Small intestine (tissue), 7 donors: ENCODE measurements at regions not wholly inside any gene's neighbourhood (a gene's known extent, or its start where the extent isn't known, plus 50 kb on each side); places are given as distances from the start of the nearest gene placed in this dataset.

Experiments used
- DNase-seq, 2 donors: peaks; one replicate each; pipeline versions ENCODE4 v3.0.0 to v3.0.0-alpha.2; 2013
- FAIRE-seq: peaks from 2 replicates; lab custom pipeline; 2012; peaks lifted over from hg19 to GRCh38; lab: Jason Lieb, UNC
- H3K27ac ChIP-seq, 3 donors: one replicate each; pipeline ENCODE4 v1.5.1; 2013; ENCODE audit warnings: low read length in 2 of 3, mild to moderate bottlenecking in 2 of 3, control low read depth in 1 of 3, inconsistent platforms in 1 of 3, low read depth in 1 of 3, moderate library complexity in 1 of 3
- H3K27me3 ChIP-seq, 3 donors: one replicate each; pipeline ENCODE4 v1.6.1; 2013; ENCODE audit warnings: low read length in 3 of 3, inconsistent platforms in 1 of 3; ENCODE audit not compliant: control insufficient read depth in 3 of 3, insufficient read depth in 3 of 3
- H3K36me3 ChIP-seq, 3 donors: one replicate each; pipeline ENCODE4 v1.6.1; 2013; ENCODE audit warnings: low read length in 3 of 3, inconsistent platforms in 1 of 3, low read depth in 1 of 3, mild to moderate bottlenecking in 1 of 3, moderate library complexity in 1 of 3; ENCODE audit not compliant: control insufficient read depth in 3 of 3, insufficient read depth in 2 of 3
- H3K4me1 ChIP-seq, 3 donors: one replicate each; pipeline ENCODE4 v1.6.1; 2013; ENCODE audit warnings: low read length in 2 of 3, inconsistent platforms in 1 of 3, low read depth in 1 of 3, mild to moderate bottlenecking in 1 of 3, moderate library complexity in 1 of 3; ENCODE audit not compliant: control insufficient read depth in 3 of 3, insufficient read depth in 2 of 3
- H3K4me3 ChIP-seq, 3 donors: one replicate each; pipeline ENCODE4 v1.5.1; 2013; ENCODE audit warnings: low read length in 3 of 3, control low read depth in 1 of 3, inconsistent platforms in 1 of 3, low read depth in 1 of 3, mild to moderate bottlenecking in 1 of 3, moderate library complexity in 1 of 3
- H3K9me3 ChIP-seq, 2 donors: one replicate each; pipeline ENCODE4 v1.6.1; 2013; ENCODE audit warnings: low read depth in 1 of 2, low read length in 1 of 2; ENCODE audit not compliant: control insufficient read depth in 2 of 2, insufficient read depth in 1 of 2
- WGBS, 3 donors: extraction: QIAGEN DNeasy Blood & Tissue Kit; methylation state at CpG; one replicate each; pipeline ENCODE4 v1.1.7; 2013; 5-methylcytosine and 5-hydroxymethylcytosine counted together
- donor health status: healthy with polysubstance abuse.
- donor health status: control.
- donor health status: control.
- donor health status: Bipolar disorder and iron deficiency.
- donor health status: healthy.

DNA sequence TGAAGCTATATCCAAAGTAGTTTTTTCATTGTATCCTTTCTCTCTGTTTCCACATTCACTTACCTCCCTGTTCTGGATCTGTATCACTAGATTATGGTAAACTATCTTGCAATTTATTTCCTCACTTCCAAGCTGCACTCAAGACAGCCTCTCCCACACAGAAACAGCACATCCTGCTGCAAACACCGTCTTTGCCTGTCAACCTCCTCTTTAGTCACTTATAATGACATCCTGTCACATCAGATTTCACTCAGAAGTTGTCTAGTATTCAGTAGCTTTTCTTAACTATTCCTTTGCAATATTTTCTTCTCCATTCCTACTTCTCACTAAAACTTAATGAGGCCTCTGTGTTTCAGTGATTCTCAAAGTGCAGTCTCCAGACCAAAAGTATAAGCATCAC lies 490.8 kb downstream of the IGSF11 start:
- no peaks in the 10 kb centered on the region for H3K27me3 ChIP-seq
- FAIRE-seq (no peak), DNase-seq (no peak)
- H3K9me3 ChIP-seq: no peaks in the 10 kb centered on the region
- no peaks in the 10 kb centered on the region for H3K36me3 ChIP-seq
- no peak overlapping the region for H3K27ac ChIP-seq
- 65 to 83% (median 69%) methylated on average over 1 of the region's 1 CpG for WGBS, 3 donors
- no peak overlapping the region for H3K4me3 ChIP-seq
- H3K4me1 ChIP-seq: no peaks in the 10 kb centered on the region

DNA sequence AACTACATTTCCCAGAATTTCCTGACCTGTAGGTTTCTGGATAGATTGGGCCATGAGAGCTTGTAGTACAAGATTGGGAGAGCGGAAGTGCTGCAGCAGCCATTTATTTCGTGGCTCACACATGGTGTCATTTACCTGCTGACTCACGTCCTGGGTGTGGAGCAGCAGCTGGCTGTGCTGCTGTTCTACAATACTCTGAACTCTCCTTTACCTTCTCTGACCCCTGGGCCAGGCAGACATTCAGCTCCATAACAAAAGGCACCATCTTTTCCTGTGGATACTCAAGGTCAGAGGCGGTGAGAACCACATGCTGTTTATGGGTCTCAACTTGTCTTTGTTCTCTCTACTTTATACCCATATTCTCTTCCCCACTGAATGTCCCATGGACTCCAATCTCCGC lies 490.2 kb downstream of the IGSF11 start:
- Histone ChIP-seq H3K27me3 (no peaks in the 10 kb centered on the region), H3K4me1 (no peaks in the 10 kb centered on the region), H3K4me3 (no peak overlapping the region), H3K27ac (no peak overlapping the region), H3K36me3 (no peaks in the 10 kb centered on the region), H3K9me3 (no peaks in the 10 kb centered on the region)
- no peak for DNase-seq
- 58 to 76% (median 62%) methylated on average over 5 of the region's 5 CpGs for WGBS, 3 donors
- FAIRE-seq: no peak

DNA sequence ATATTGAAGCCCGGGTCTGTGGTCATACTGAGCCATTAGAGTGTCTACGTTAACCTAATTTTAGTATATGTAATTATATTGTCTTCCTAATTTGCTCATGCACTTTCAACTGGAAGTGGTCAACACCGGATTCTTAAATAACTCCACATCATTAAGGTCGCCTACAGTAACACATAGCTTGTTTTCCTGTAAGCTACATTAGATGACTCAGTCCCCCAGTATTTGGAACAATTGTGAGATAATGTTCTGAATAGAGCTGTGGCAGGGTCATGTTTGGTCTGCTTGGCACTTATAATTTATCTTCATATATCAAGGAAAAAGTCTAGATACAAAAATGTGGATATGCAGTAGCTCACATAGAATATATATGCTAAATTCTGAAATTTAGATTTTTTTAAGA lies 486.2 kb downstream of the IGSF11 start:
- Histone ChIP-seq H3K27ac (no peak overlapping the region), H3K9me3 (no peaks in the 10 kb centered on the region), H3K4me3 (no peak overlapping the region), H3K27me3 (no peaks in the 10 kb centered on the region), H3K36me3 (no peaks in the 10 kb centered on the region), H3K4me1 (no peaks in the 10 kb centered on the region)
- FAIRE-seq: no peak
- WGBS, 3 donors: 78 to 90% (median 84%) methylated on average over 4 of the region's 4 CpGs
- no peak for DNase-seq

DNA sequence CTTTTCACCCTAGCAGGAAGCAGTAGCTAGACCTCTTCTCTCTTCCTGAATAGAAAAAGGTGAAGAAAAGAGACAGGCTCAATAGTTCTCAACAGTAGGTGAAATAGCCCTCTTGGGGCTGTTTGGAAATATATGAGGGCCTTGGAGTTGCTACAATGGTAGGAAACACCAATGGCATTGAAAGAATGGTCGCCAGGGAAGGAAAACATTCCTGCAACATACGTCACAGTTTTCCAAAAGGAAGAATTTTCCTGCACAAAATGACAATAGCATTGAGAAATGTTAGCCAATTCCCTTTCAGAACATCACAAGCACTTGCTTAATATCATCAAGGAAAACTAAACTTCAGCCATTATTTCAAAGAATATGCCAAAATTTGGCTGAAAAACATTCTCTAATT lies 484.5 kb downstream of the IGSF11 start:
- Histone ChIP-seq H3K27ac (no peak overlapping the region), H3K4me1 (no peaks in the 10 kb centered on the region), H3K4me3 (no peak overlapping the region), H3K9me3 (no peaks in the 10 kb centered on the region), H3K27me3 (no peaks in the 10 kb centered on the region), H3K36me3 (no peaks in the 10 kb centered on the region)
- no peak for FAIRE-seq
- DNase-seq: no peak
- 39 to 69% (median 46%) methylated on average over 2 of the region's 2 CpGs for WGBS, 3 donors

DNA sequence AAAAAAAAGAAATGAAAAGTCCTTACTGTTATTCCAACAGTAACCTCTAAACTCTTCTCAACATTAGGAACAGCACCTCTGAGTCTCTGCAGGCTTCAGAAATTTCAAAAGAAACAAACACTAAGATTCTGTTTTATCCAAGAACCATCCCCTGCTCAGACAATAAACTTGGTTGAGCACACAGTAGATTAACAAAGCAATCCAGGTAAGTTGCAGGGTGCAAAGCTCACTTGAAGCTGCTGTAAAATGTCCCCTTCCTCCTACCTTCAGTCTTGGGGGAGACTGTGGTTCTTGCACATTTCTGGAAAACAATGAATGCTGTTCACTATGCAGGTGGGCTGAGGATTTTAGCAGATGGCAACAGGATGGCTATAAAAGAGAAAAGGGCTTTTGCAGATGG lies 484.1 kb downstream of the IGSF11 start:
- no peaks in the 10 kb centered on the region for H3K36me3 ChIP-seq
- DNase-seq: no peak
- no peak overlapping the region for H3K4me3 ChIP-seq
- no peaks in the 10 kb centered on the region for H3K9me3 ChIP-seq
- H3K4me1 ChIP-seq: no peaks in the 10 kb centered on the region
- no peaks in the 10 kb centered on the region for H3K27me3 ChIP-seq
- FAIRE-seq: no peak
- H3K27ac ChIP-seq: no peak overlapping the region

DNA sequence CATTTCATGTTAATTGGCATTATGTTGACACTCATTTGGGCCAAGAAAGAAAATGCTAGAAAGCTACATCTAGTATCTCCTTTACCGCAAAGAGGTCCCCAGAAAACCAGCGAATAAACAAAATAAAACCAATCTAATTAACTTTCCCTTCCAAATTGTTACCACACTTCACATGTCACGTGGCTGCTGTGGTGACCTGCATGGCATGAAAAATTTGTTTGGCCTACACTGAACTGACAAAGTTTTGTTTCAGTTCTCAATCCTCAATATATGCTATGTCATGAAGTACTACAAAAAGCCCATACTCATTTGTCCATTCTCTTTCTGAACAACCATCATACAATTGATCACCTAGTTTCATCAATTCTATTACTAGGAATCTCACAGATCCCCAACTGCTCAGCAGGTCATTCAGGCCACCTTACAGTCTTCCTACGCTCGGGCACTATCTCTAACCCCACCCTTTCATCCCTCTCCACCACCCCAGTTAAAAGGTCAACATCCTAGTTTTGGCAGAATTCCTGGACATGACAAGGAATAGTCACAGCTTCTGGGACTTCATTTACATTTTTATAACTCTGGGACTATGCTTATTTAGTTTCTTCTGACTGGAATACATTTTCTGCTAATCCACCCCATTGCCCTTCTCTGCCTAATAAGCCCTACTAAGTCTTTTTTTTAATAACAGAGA lies 480.4 kb downstream of the IGSF11 start:
- no peaks in the 10 kb centered on the region for H3K36me3 ChIP-seq
- DNase-seq (no peak), FAIRE-seq (no peak)
- no peak overlapping the region for H3K27ac ChIP-seq
- no peaks in the 10 kb centered on the region for H3K9me3 ChIP-seq
- no peaks in the 10 kb centered on the region for H3K27me3 ChIP-seq
- H3K4me3 ChIP-seq: no peak overlapping the region
- H3K4me1 ChIP-seq: no peaks in the 10 kb centered on the region
- WGBS, 3 donors: 54 to 74% (median 58%) methylated on average over 5 of the region's 5 CpGs

DNA sequence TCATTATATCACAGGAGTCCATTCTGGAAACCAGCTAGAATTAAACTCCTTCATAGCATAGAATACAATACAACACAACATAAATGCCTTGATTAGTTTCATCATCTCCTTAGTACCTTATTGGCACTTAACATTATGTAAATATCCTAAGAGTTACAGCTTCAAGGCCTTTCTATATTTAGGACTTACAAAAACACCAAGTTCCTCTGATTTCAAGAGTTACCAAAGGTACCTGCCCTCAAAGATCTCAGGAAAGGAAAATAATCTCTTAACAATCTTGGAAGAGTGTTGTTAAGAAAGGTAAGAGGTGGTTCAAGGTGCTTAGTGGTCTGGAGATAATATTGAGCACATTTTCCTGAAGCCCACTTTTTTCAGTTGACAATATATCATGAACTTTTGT lies 477.7 kb downstream of the IGSF11 start:
- DNase-seq (no peak), FAIRE-seq (no peak)
- Histone ChIP-seq H3K4me1 (no peaks in the 10 kb centered on the region), H3K27ac (no peak overlapping the region), H3K36me3 (no peaks in the 10 kb centered on the region), H3K9me3 (no peaks in the 10 kb centered on the region), H3K4me3 (no peak overlapping the region), H3K27me3 (no peaks in the 10 kb centered on the region)

DNA sequence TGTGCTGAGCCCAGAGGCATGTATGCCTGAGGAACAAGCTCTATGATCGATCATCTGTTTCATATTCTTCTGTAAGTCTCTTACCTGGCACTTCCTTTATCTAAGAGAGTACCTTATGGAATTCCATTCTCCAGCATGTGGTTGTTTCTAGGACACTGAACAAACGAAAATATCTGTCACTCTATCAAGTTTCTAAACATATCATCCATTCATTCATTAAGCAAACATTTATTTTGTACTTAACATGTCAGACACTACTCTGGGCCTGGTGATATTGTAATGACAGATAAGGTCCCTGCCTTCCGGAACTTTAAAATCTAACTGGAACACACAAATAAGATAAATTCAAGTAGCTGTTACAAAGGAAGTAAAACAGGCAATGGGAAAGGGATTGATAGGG lies 477.1 kb downstream of the IGSF11 start:
- DNase-seq (no peak), FAIRE-seq (no peak)
- no peaks in the 10 kb centered on the region for H3K36me3 ChIP-seq
- no peak overlapping the region for H3K4me3 ChIP-seq
- no peaks in the 10 kb centered on the region for H3K4me1 ChIP-seq
- no peaks in the 10 kb centered on the region for H3K9me3 ChIP-seq
- no peak overlapping the region for H3K27ac ChIP-seq
- WGBS, 3 donors: 13 to 54% (median 32%) methylated on average over 3 of the region's 3 CpGs
- no peaks in the 10 kb centered on the region for H3K27me3 ChIP-seq

DNA sequence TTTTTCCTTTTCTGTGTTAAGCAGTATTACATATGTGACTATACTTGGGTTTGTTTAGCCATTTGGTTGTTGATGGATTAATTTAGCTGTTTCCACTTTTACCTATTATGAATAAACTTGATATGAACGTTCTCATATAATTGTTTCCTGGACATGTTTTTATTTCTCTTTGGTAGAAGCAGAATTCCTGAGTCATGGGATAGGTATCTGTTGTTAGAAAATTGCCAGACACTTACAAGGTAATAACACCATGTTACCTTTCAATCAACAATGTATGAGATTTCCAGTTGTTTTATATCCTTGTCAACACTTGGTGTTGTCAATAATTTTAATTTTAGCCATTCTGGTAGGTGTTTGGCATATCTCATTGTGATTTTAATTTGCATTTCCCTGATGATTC lies 475.4 kb downstream of the IGSF11 start:
- H3K9me3 ChIP-seq: no peaks in the 10 kb centered on the region
- H3K4me3 ChIP-seq: no peak overlapping the region
- no peaks in the 10 kb centered on the region for H3K27me3 ChIP-seq
- no peak for DNase-seq
- FAIRE-seq: no peak
- H3K4me1 ChIP-seq: no peaks in the 10 kb centered on the region
- no peak overlapping the region for H3K27ac ChIP-seq
- 57 to 62% (median 61%) methylated on average over 1 of the region's 1 CpG for WGBS, 3 donors
- no peaks in the 10 kb centered on the region for H3K36me3 ChIP-seq
